Skeletal muscle tissue (tissue), 3 donors: ENCODE measurements at regions not wholly inside any gene's neighbourhood (a gene's known extent, or its start where the extent isn't known, plus 50 kb on each side); places are given as distances from the start of the nearest gene placed in this dataset.

ENCODE experiments used
- H3K27ac ChIP-seq: one replicate; pipeline ENCODE4 v1.7.0; 2013; ENCODE audit warnings: mild to moderate bottlenecking, low read depth, low read length, inconsistent platforms
- H3K27me3 ChIP-seq, 3 donors: one replicate each; pipeline ENCODE4 v1.7.0; 2013; ENCODE audit warnings: low read length in 3 of 3; ENCODE audit not compliant: control insufficient read depth in 3 of 3, insufficient read depth in 3 of 3
- H3K36me3 ChIP-seq, 3 donors: one replicate each; pipeline ENCODE4 v1.7.0; 2013; ENCODE audit warnings: low read length in 3 of 3; ENCODE audit not compliant: control insufficient read depth in 3 of 3, insufficient read depth in 3 of 3
- H3K4me1 ChIP-seq, 3 donors: one replicate each; pipeline ENCODE4 v1.7.0; 2013; ENCODE audit warnings: low read length in 3 of 3, mild to moderate bottlenecking in 3 of 3; ENCODE audit not compliant: control insufficient read depth in 3 of 3, insufficient read depth in 3 of 3
- H3K4me3 ChIP-seq, 3 donors: one replicate each; pipeline ENCODE4 v1.7.0; 2013; ENCODE audit warnings: low read length in 3 of 3
- H3K9ac ChIP-seq, 3 donors: one replicate each; pipeline ENCODE4 v1.7.0; 2013; ENCODE audit warnings: low read length in 3 of 3, mild to moderate bottlenecking in 3 of 3, moderate library complexity in 2 of 3, low read depth in 1 of 3
- H3K9me3 ChIP-seq, 3 donors: one replicate each; pipeline ENCODE4 v1.7.0; 2013; ENCODE audit warnings: low read length in 3 of 3; ENCODE audit not compliant: control insufficient read depth in 3 of 3
- donor health status: Osteomylitis.

- H3K27ac ChIP-seq: no peak overlapping the region
- H3K27me3 ChIP-seq: no peaks in the 10 kb centered on the region
- H3K9ac ChIP-seq: no peak overlapping the region
- H3K36me3 ChIP-seq: no peaks in the 10 kb centered on the region
- H3K9me3 ChIP-seq: no peaks in the 10 kb centered on the region
- H3K4me1 ChIP-seq: no peaks in the 10 kb centered on the region
- H3K4me3 ChIP-seq: no peak overlapping the region
These were observed 192.9 kb downstream of the SEC23A start for GRCh38 chr14:38910092-38910491.

GRCh38 chr14:38904959-38905358 lies 198.1 kb downstream of the SEC23A start:
- H3K27me3 ChIP-seq: no peaks in the 10 kb centered on the region
- H3K36me3 ChIP-seq: no peaks in the 10 kb centered on the region
- no peaks in the 10 kb centered on the region for H3K4me1 ChIP-seq
- no peak overlapping the region for H3K4me3 ChIP-seq
- H3K9me3 ChIP-seq: no peaks in the 10 kb centered on the region
- no peak overlapping the region for H3K27ac ChIP-seq
- H3K9ac ChIP-seq: no peak overlapping the region

- Histone ChIP-seq H3K9me3 (no peaks in the 10 kb centered on the region), H3K27ac (no peak overlapping the region), H3K4me3 (no peak overlapping the region), H3K9ac (no peak overlapping the region), H3K4me1 (no peaks in the 10 kb centered on the region), H3K36me3 (no peaks in the 10 kb centered on the region), H3K27me3 (no peaks in the 10 kb centered on the region)
These were observed 201.2 kb downstream of the SEC23A start for GRCh38 chr14:38901791-38902190.

GRCh38 chr14:38900887-38901286 lies 202.1 kb downstream of the SEC23A start:
- no peaks in the 10 kb centered on the region for H3K36me3 ChIP-seq
- no peak overlapping the region for H3K4me3 ChIP-seq
- no peaks in the 10 kb centered on the region for H3K4me1 ChIP-seq

GRCh38 chr14:38887696-38888095 lies 215.3 kb downstream of the SEC23A start:
- H3K9ac ChIP-seq: no peak overlapping the region
- no peaks in the 10 kb centered on the region for H3K4me1 ChIP-seq
- no peaks in the 10 kb centered on the region for H3K27me3 ChIP-seq
- no peak overlapping the region for H3K4me3 ChIP-seq
- H3K36me3 ChIP-seq: no peaks in the 10 kb centered on the region
- H3K27ac ChIP-seq: no peak overlapping the region
- no peaks in the 10 kb centered on the region for H3K9me3 ChIP-seq

More at GRCh38 chr14:38900887-38901286, 202.1 kb downstream of the SEC23A start:
- Histone ChIP-seq H3K27ac (no peak overlapping the region), H3K9me3 (no peaks in the 10 kb centered on the region), H3K27me3 (no peaks in the 10 kb centered on the region), H3K9ac (no peak overlapping the region)

- no peak overlapping the region for H3K27ac ChIP-seq
- H3K9ac ChIP-seq: no peak overlapping the region
- H3K4me1 ChIP-seq: no peaks in the 10 kb centered on the region
- H3K9me3 ChIP-seq: no peaks in the 10 kb centered on the region
- no peak overlapping the region for H3K4me3 ChIP-seq
- no peaks in the 10 kb centered on the region for H3K27me3 ChIP-seq
- H3K36me3 ChIP-seq: no peaks in the 10 kb centered on the region
These were observed 218.9 kb downstream of the SEC23A start for GRCh38 chr14:38884109-38884508.

GRCh38 chr14:38883127-38883526 lies 219.9 kb downstream of the SEC23A start:
- H3K4me1 ChIP-seq: no peaks in the 10 kb centered on the region
- no peak overlapping the region for H3K27ac ChIP-seq
- H3K36me3 ChIP-seq: no peaks in the 10 kb centered on the region
- no peak overlapping the region for H3K4me3 ChIP-seq
- no peaks in the 10 kb centered on the region for H3K9me3 ChIP-seq
- H3K9ac ChIP-seq: no peak overlapping the region
- no peaks in the 10 kb centered on the region for H3K27me3 ChIP-seq

GRCh38 chr14:38882533-38882932 lies 220.5 kb downstream of the SEC23A start:
- Histone ChIP-seq H3K9ac (no peak overlapping the region), H3K4me1 (no peaks in the 10 kb centered on the region), H3K4me3 (no peak overlapping the region), H3K27me3 (no peaks in the 10 kb centered on the region), H3K27ac (no peak overlapping the region), H3K9me3 (no peaks in the 10 kb centered on the region), H3K36me3 (no peaks in the 10 kb centered on the region)

GRCh38 chr14:38880643-38881524 lies 222.2 kb downstream of the SEC23A start:
- Histone ChIP-seq H3K27me3 (no peaks in the 10 kb centered on the region), H3K36me3 (no peaks in the 10 kb centered on the region), H3K9me3 (no peaks in the 10 kb centered on the region), H3K27ac (no peak overlapping the region), H3K9ac (no peak overlapping the region), H3K4me3 (no peak overlapping the region), H3K4me1 (no peaks in the 10 kb centered on the region)

GRCh38 chr14:38877744-38878388 lies 225.2 kb downstream of the SEC23A start:
- H3K9ac ChIP-seq: no peak overlapping the region
- H3K9me3 ChIP-seq: no peaks in the 10 kb centered on the region
- no peaks in the 10 kb centered on the region for H3K36me3 ChIP-seq
- no peaks in the 10 kb centered on the region for H3K27me3 ChIP-seq
- H3K27ac ChIP-seq: no peak overlapping the region
- no peak overlapping the region for H3K4me3 ChIP-seq
- no peaks in the 10 kb centered on the region for H3K4me1 ChIP-seq
